GM18907 (cell line): ENCODE measurements at regions not wholly inside any gene's neighbourhood (a gene's known extent, or its start where the extent isn't known, plus 50 kb on each side); places are given as distances from the start of the nearest gene placed in this dataset.

Source experiments
- ATAC-seq: cut with Tn5 transposase; IDR thresholded peaks from one replicate; pipeline ENCODE4 v1.9.1; 2021; ENCODE audit warnings: mild to moderate bottlenecking, moderate library complexity; ENCODE audit not compliant: unreplicated experiment

- ATAC-seq: no peak
Measured at GRCh38 chr1:201655243-201655642, 116.3 kb downstream of the NAV1 start.

- no peak for ATAC-seq
Measured at GRCh38 chr1:201655910-201656309, 117.0 kb downstream of the NAV1 start.

GRCh38 chr1:201656311-201657032, 117.5 kb downstream of the NAV1 start:
- ATAC-seq: no peak

GRCh38 chr1:201659572-201659971, 120.6 kb downstream of the NAV1 start:
- ATAC-seq: no peak

GRCh38 chr1:201660931-201661822, 122.2 kb downstream of the NAV1 start:
- ATAC-seq: no peak

GRCh38 chr1:201661823-201662359, 123.0 kb downstream of the NAV1 start:
- no peak for ATAC-seq

- ATAC-seq: no peak
Measured at GRCh38 chr1:201662646-201663045, 123.7 kb downstream of the NAV1 start.

GRCh38 chr1:201663491-201664113, 124.7 kb downstream of the NAV1 start:
- ATAC-seq: no peak

- ATAC-seq: no peak
Measured at GRCh38 chr1:201665036-201665435, 126.1 kb downstream of the NAV1 start.

- ATAC-seq: no peak
Measured at GRCh38 chr1:201666102-201666501, 127.2 kb downstream of the NAV1 start.

- ATAC-seq: no peak
Measured at GRCh38 chr1:201666645-201667044, 127.7 kb downstream of the NAV1 start.

- no peak for ATAC-seq
Measured at GRCh38 chr1:201667479-201667878, 128.6 kb downstream of the NAV1 start.

GRCh38 chr1:201670517-201670916, 131.6 kb downstream of the NAV1 start:
- no peak for ATAC-seq

GRCh38 chr1:201672685-201673084, 133.8 kb downstream of the NAV1 start:
- no peak for ATAC-seq

- ATAC-seq: no peak
Measured at GRCh38 chr1:201673093-201673492, 134.2 kb downstream of the NAV1 start.

GRCh38 chr1:201673915-201674314, 135.0 kb downstream of the NAV1 start:
- ATAC-seq: no peak

GRCh38 chr1:201675143-201675542, 136.2 kb downstream of the NAV1 start:
- no peak for ATAC-seq

GRCh38 chr1:201676197-201676596, 137.3 kb downstream of the NAV1 start:
- ATAC-seq: no peak

GRCh38 chr1:201676641-201677040, 137.7 kb downstream of the NAV1 start:
- no peak for ATAC-seq

GRCh38 chr1:201678264-201679101, 139.6 kb downstream of the NAV1 start:
- no peak for ATAC-seq
